HG03097 (cell line): ENCODE measurements at regions not wholly inside any gene's neighbourhood (a gene's known extent, or its start where the extent isn't known, plus 50 kb on each side); places are given as distances from the start of the nearest gene placed in this dataset.

Source experiments
- ATAC-seq: cut with Tn5 transposase; IDR thresholded peaks from one replicate; pipeline ENCODE4 v1.9.1; 2021; ENCODE audit not compliant: unreplicated experiment, low FRiP score

GRCh38 chr13:67650471-67650870 is 420.3 kb upstream of the PCDH9 start:
- no peak for ATAC-seq

GRCh38 chr13:67645874-67646467 is 415.8 kb upstream of the PCDH9 start:
- ATAC-seq, result no peak

- ATAC-seq, result no peak
These were observed 413.4 kb upstream of the PCDH9 start for GRCh38 chr13:67643516-67644055.

DNA sequence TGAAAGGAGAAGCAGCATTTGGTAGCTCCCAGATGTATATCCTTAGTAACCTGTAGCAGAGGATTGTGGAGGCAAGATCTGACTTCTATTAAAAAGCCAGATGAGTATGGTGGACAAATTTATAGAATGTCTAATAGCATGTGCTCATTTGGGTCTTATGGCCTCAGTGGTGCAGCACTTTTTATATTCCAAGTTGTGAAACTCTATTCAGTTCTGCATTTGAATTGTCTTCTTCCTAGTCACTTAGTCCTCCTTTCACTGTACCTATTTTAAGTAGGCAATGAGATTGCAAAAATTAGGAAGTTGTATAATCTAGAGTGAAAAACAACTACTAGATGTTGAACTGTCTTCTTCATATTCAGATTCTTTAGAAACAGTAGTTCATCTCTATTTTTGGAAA is 412.5 kb upstream of the PCDH9 start:
- ATAC-seq, result no peak

- no peak for ATAC-seq
These were observed 405.6 kb upstream of the PCDH9 start for GRCh38 chr13:67635754-67636153.

GRCh38 chr13:67632590-67632989 is 402.5 kb upstream of the PCDH9 start:
- ATAC-seq, result no peak

DNA sequence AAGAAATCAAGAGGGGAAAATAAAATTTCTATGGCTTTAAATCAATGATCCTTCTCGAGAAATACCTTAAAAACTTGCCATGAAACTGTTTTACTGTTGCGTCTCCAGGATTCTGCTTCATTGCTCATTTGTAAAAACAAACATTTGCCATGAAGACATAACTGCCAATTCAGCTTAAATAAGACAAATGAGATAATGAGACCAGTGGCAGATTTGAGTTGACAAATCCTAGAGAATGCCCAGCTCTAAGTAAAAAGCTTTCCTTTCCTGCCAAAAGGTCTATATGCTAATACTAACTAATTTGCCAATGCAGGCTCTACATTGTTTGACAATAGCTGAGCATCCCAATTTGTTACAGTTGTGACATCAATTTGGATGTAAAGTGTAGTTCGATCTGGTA is 400.5 kb upstream of the PCDH9 start:
- ATAC-seq, result no peak

DNA sequence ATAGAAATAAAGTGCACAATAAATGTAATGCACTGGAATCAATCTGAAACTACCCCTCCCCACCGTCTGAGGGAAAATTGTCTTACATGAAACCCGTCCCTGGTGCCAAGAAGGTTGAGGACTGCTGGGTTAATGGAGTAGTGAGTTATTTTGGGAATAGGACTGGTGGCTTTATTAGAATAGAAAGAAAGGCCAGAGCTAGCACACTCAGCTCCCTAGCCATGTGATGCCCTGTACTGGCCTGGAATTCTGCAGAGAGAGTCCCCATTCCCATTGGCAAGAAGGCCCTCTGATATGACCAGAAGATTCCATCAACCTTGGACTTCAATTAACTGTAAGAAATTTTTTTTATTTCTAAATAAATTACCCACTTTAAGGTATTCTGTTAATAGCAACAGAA is 393.5 kb upstream of the PCDH9 start:
- no peak for ATAC-seq

DNA sequence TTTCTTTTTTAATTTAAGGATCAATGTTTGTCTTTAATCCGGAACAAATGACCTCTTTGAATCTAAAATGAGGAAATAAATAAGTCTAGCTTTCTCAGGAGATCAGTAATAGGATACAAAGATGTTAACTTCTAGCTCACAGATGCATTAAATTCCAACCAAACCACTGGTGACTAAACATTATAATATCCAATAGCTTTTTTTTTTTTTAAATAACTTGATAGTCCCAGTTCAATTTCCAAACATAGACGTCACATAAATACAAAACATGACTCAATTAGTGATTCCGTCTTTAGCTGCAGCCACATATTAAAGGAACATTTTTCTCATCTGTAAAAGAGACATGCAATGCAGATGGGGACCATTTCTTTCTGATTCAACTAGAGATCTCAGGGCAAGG is 390.5 kb upstream of the PCDH9 start:
- ATAC-seq, result no peak

DNA sequence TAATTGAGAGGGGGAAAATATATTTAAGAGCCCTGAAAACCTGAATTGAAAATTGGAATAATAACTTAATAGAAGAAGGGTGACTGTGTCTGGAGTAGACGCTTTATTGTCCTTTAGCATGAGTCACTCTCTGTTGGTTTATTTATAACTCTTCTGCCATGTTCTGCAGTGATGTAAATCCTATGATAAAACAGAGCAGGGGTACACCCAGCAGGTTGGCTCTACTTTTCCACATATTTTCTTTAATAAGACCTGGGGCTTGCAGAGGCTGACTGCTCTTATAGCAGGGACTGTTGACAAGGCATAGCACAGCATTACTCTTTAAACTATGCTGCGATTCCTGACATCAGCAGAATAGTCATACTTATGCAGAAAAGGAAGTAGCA is 389.9 kb upstream of the PCDH9 start:
- ATAC-seq, result no peak

GRCh38 chr13:67619351-67619994 is 389.3 kb upstream of the PCDH9 start:
- ATAC-seq, result no peak

DNA sequence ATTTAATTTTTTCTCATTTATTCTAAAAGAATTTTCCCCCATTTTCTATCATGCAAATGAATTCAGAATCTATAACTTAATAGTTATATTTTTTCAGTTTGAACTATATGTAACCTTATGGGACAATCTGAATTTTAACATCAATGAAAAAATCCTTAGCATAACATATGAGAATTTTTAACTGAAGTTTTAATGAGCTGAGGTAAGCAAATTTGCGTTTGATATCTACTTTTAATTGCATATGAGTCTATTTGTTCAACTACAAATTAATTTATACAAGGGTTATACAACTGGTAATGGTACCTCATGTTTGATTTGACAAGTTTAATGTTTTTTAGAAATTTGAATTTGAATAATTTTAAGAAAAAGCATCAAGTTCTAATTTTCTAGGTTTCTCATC is 384.4 kb upstream of the PCDH9 start:
- ATAC-seq, result no peak

DNA sequence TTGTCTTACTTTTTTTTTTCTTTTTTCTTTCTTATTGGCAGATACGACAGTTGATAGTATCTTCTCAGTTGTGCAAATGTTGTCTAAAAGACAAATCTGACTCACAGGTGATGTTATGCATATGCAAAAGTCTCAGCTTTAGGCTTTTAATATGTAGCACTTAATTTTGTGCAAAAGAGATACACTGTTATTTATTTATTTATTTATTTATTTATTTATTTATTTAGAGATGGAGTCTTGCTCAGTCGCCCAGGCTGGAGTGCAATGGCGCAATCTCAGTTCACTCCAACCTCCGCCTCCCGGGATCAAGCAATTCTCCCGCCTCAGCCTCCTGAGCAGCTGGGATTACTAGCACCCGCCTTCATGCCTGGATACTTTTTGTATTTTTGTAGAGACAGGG is 383.9 kb upstream of the PCDH9 start:
- ATAC-seq, result no peak

GRCh38 chr13:67588607-67589006 is 358.5 kb upstream of the PCDH9 start:
- no peak for ATAC-seq

DNA sequence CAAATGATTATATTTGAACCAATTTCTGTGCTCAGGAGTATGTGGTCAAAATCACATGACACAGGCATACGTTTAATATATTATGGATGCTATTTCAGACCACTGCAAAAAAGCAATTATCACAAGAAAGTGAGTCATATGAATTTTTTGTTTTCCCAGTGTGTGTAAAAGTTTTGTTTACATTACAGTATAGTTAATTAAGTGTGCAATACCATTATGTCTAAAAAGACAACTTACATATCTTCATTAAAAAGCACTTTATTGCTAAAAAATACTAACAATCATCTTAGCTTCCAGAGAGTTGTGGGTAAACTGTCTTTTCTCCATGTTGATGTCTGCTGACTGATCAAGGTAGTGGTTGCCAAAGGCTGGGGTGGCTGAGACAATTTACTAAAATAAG is 347.2 kb upstream of the PCDH9 start:
- ATAC-seq, result no peak

DNA sequence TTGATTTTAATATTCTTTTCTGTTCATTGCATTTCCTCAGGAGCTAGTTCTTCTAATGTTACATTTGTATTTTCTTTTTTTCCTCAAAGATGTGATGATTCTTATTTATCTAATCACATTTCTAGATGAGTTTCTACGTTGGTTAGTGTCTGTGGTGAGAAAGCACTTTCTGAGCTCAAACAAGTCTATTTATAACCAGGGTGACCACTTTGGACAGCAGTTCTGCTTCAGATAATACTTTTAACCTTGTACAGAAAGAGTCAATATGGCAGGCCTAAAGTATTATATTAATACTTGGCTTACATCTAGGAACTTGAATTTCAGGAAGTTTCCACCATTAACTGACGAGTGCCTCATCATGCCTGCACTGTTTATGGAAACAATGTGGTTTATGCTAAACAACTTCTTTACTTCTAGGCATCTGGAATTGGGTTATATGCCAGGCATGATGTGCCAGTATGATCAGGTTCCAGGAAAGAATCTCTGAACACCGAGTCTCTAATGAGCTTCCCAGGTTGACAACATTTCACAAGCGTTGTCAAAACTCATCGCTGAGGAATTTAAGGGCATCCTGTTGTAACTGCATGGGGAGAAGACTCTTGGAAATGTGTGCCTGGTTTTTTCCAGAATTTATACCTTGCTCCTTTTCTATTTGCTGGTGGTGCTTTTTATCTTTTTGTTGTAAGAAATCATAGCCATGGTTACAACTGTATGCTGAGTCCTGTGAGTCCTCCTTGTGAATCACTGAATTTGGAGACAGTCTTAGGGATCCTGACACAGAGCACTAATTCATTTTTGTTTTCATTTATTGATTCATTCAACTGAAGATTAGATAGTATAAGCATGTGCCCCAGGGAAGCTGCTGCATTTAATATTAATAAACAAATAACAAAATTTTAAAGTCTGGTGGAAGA is 344.4 kb upstream of the PCDH9 start:
- ATAC-seq, result no peak

DNA sequence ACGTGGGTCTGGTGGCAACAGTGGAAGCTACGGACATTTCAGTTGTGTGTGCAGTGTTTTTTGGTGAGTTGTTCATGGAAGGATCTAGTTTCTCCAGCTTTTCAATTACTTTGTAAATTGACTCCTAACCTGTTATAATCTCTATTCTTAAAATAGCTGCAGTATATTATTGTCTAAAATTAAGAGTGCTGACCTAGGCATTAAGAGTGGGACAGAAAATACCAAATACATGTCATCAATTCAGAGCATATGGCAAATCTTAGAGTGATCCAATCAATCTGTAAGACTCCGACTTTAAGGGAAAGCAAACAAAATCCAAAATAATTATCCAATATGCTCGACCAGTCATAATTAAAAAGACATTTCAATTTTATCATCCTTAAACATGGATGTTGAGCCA is 338.1 kb upstream of the PCDH9 start:
- ATAC-seq, result no peak

DNA sequence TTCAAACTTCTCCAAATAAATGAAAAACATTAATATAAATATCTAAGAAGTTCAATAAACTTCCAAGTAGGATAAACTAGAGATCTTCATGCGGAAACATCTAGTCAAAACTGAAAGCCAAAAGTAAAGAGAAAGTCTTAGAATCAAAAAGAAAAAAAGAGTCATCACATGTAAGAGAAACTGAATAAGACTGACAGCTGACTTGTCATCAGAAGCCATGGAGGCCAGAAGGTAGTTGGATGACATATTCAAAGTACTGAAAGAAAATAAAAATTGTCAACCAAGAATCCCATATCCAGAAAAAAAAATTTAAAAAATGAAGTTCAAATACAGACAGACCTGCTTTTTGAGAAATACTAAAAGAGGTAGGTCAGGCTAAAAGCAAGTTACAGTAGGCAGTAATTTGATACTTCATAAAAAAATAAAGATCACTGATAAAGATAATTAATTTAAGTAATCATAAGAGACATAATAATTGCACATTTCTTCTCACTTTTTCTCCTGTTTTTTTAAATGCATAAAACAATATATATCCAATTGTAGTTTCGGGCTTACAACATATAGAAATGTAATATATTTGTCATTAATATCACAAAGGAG is 327.6 kb upstream of the PCDH9 start:
- no peak for ATAC-seq

GRCh38 chr13:67557118-67557517 is 327.0 kb upstream of the PCDH9 start:
- no peak for ATAC-seq

- no peak for ATAC-seq
These were observed 324.8 kb upstream of the PCDH9 start for GRCh38 chr13:67554746-67555452.

GRCh38 chr13:67554286-67554685 is 324.1 kb upstream of the PCDH9 start:
- ATAC-seq, result no peak
